SK-N-SH (cell line): ENCODE measurements at regions not wholly inside any gene's neighbourhood (a gene's known extent, or its start where the extent isn't known, plus 50 kb on each side); places are given as distances from the start of the nearest gene placed in this dataset.

Source experiments
- CTCF ChIA-PET: fragments of 300-600, 350-600 bp; formaldehyde crosslinking; extraction: SDS; loops from one replicate; lab custom pipeline; 2021; lab: Yijun Ruan, JAX
- POLR2A ChIA-PET: fragments of 350-600 bp; sonication (Branson Sonifier 250); formaldehyde crosslinking; extraction: SDS; loops from one replicate; lab custom pipeline; 2020; ENCODE audit warnings: antibody characterized with exemption, inconsistent platforms; lab: Yijun Ruan, JAX
- DNase-seq: peaks from one replicate; pipeline ENCODE4 v3.0.0; 2012
- H2AFZ ChIP-seq: fragments of 200-600 bp; sonication (generic); 2 replicates; pipeline ENCODE4 v1.8.1; 2016; ENCODE audit warnings: antibody characterized with exemption, mild to moderate bottlenecking, low read depth
- H3F3A ChIP-seq: fragments of 200-600 bp; sonication (generic); replicated peaks from 2 replicates; pipeline ENCODE3; 2016; ENCODE audit warnings: antibody characterized with exemption, mild to moderate bottlenecking; ENCODE audit not compliant: insufficient read depth
- H3K27ac ChIP-seq, 2 experiments: fragments of 200-500 bp in 1 of 2; fragments of 200-600 bp in 1 of 2; sonication (Bioruptor generic) in 1 of 2; sonication (generic), shearing (Covaris generic) in 1 of 2; 2 replicates each; pipeline versions ENCODE4 v1.5.1 to v1.6.1; 2014 to 2016; ENCODE audit warnings: low read depth in 2 of 2, inconsistent platforms in 1 of 2, low read length in 1 of 2, mild to moderate bottlenecking in 1 of 2, mixed read lengths in 1 of 2
- H3K27me3 ChIP-seq: fragments of 200-600 bp; sonication (generic), shearing (Covaris generic); 2 replicates; pipeline ENCODE4 v1.6.1; 2016; ENCODE audit warnings: mixed run types; ENCODE audit not compliant: insufficient read depth
- H3K36me3 ChIP-seq, 2 experiments: fragments of 200-500 bp in 1 of 2; fragments of 200-600 bp in 1 of 2; sonication (Bioruptor generic) in 1 of 2; sonication (generic) in 1 of 2; replicated peaks in 1 of 2; 2 replicates each; pipeline versions ENCODE3 to v1.5.1; 2014 to 2016; ENCODE audit warnings: low read length in 1 of 2, mild to moderate bottlenecking in 1 of 2; ENCODE audit not compliant: insufficient read depth in 2 of 2, control insufficient read depth in 1 of 2
- H3K4me1 ChIP-seq, 2 experiments: fragments of 200-500 bp in 1 of 2; fragments of 200-600 bp in 1 of 2; sonication (Bioruptor generic) in 1 of 2; sonication (generic), shearing (Covaris generic) in 1 of 2; 2 replicates each; pipeline versions ENCODE4 v1.5.1 to v1.6.1; 2014 to 2016; ENCODE audit warnings: low read depth in 1 of 2, low read length in 1 of 2, mixed run types in 1 of 2; ENCODE audit not compliant: insufficient read depth in 2 of 2, control insufficient read depth in 1 of 2
- H3K4me2 ChIP-seq: fragments of 200-600 bp; sonication (generic), shearing (Covaris generic); 2 replicates; pipeline ENCODE4 v1.6.1; 2017; ENCODE audit warnings: mixed run types
- H3K4me3 ChIP-seq, 2 experiments: fragments of 200-500 bp in 1 of 2; fragments of 200-600 bp in 1 of 2; sonication (Bioruptor generic) in 1 of 2; sonication (generic), shearing (Covaris generic) in 1 of 2; 2 replicates each; pipeline versions ENCODE4 v1.5.1 to v1.8.1; 2014 to 2016; ENCODE audit warnings: low read depth in 2 of 2, inconsistent platforms in 1 of 2, low read length in 1 of 2, mild to moderate bottlenecking in 1 of 2, mixed read lengths in 1 of 2, moderate library complexity in 1 of 2
- H3K79me2 ChIP-seq: fragments of 200-600 bp; sonication (generic); 2 replicates; pipeline ENCODE4 v1.8.1; 2017; ENCODE audit warnings: mild to moderate bottlenecking; ENCODE audit not compliant: insufficient read depth
- H3K9ac ChIP-seq: fragments of 200-600 bp; sonication (generic); 2 replicates; pipeline ENCODE4 v1.6.1; 2017; ENCODE audit warnings: mixed run types
- H3K9me2 ChIP-seq: fragments of 200-600 bp; sonication (generic); 2 replicates; pipeline ENCODE4 v1.6.1; 2017; ENCODE audit warnings: mixed run types
- H3K9me3 ChIP-seq: fragments of 200-600 bp; sonication (generic); 2 replicates; pipeline ENCODE4 v1.6.1; 2017; ENCODE audit warnings: mixed run types, mild to moderate bottlenecking, moderate library complexity
- H4K20me1 ChIP-seq: fragments of 200-600 bp; sonication (generic); 2 replicates; pipeline ENCODE4 v1.6.1; 2017; ENCODE audit warnings: mild to moderate bottlenecking, mixed run types; ENCODE audit not compliant: insufficient read depth
- CHD2 ChIP-seq: fragments of 150-350 bp; IDR thresholded peaks from 2 replicates; pipeline ENCODE4 v1.6.1; 2018; ENCODE audit warnings: low read length; ENCODE audit not compliant: partially characterized antibody
- ELF1 ChIP-seq: IDR thresholded peaks from 2 replicates; pipeline ENCODE4 v1.4.0; 2012
- FOXJ3 ChIP-seq: sonication (generic); formaldehyde crosslinking; IDR thresholded peaks from 2 replicates; pipeline ENCODE4 v1.5.1; 2020; ENCODE audit warnings: mild to moderate bottlenecking, missing genetic modification reagents
- GABPA ChIP-seq: IDR thresholded peaks from 2 replicates; pipeline ENCODE4 v1.4.0; 2012; ENCODE audit warnings: low read depth, mild to moderate bottlenecking
- GATA2 ChIP-seq: sonication (generic); formaldehyde crosslinking; IDR thresholded peaks from 2 replicates; pipeline ENCODE4 v1.5.0; 2020; ENCODE audit warnings: mild to moderate bottlenecking, missing genetic modification reagents
- JUND ChIP-seq: IDR thresholded peaks from 2 replicates; pipeline ENCODE4 v1.4.0; 2012
- MXI1 ChIP-seq: IDR thresholded peaks from 2 replicates; pipeline ENCODE4 v1.6.1; 2012; ENCODE audit warnings: mild to moderate bottlenecking, low read depth, low read length, improper control_type of control experiment
- NFIC ChIP-seq: IDR thresholded peaks from 2 replicates; pipeline ENCODE4 v1.4.0; 2012; ENCODE audit warnings: borderline replicate concordance
- POLR2AphosphoS5 ChIP-seq: IDR thresholded peaks from 2 replicates; pipeline ENCODE4 v1.6.1; 2012; ENCODE audit warnings: low read depth, low read length
- RAD21 ChIP-seq: IDR thresholded peaks from 2 replicates; pipeline ENCODE4 v1.6.1; 2012; ENCODE audit warnings: mild to moderate bottlenecking, low read length
- RFX5 ChIP-seq: IDR thresholded peaks from 2 replicates; pipeline ENCODE4 v1.6.1; 2012; ENCODE audit warnings: mild to moderate bottlenecking, improper control_type of control experiment, low read length
- SMC3 ChIP-seq: IDR thresholded peaks from 2 replicates; pipeline ENCODE4 v1.6.1; 2012; ENCODE audit warnings: low read depth, low read length, improper control_type of control experiment
- TAF1 ChIP-seq: IDR thresholded peaks from 2 replicates; pipeline ENCODE4 v1.6.1; 2012; ENCODE audit warnings: low read depth, mild to moderate bottlenecking, low read length, moderate library complexity, borderline replicate concordance
- TCF12 ChIP-seq: IDR thresholded peaks from 2 replicates; pipeline ENCODE4 v1.4.0; 2012
- YY1 ChIP-seq: IDR thresholded peaks from 2 replicates; pipeline ENCODE4 v1.4.0; 2012; ENCODE audit warnings: low read depth, mild to moderate bottlenecking
- WGBS: methylation state at CpG from one replicate; pipeline ENCODE4 v1.1.6; 2017; ENCODE audit warnings: low lambda C conversion rate; 5-methylcytosine and 5-hydroxymethylcytosine counted together
- TF ChIP-seq, protein P1 (sequence below): IDR thresholded peaks from 2 replicates; pipeline ENCODE4 v1.6.1; 2012; ENCODE audit warnings: mild to moderate bottlenecking, low read depth, low read length, moderate library complexity
- TF ChIP-seq, protein P2 (sequence below): fragments of 150-350 bp; IDR thresholded peaks from 2 replicates; pipeline ENCODE4 v1.6.1; 2016; ENCODE audit warnings: mild to moderate bottlenecking, low read depth, low read length
- TF ChIP-seq, protein P3 (sequence below): IDR thresholded peaks from 2 replicates; pipeline ENCODE4 v1.4.0; 2012; ENCODE audit warnings: low read depth
- TF ChIP-seq, protein P4 (sequence below): fragments of 200-600 bp; sonication (generic); IDR thresholded peaks from 2 replicates; pipeline ENCODE4 v1.6.1; 2017; ENCODE audit warnings: antibody characterized with exemption, mild to moderate bottlenecking, moderate library complexity
- TF ChIP-seq, protein P5 (sequence below): IDR thresholded peaks from 2 replicates; pipeline ENCODE4; 2012
- TF ChIP-seq, protein P6 (sequence below): IDR thresholded peaks from 2 replicates; pipeline ENCODE4 v1.4.0; 2012; ENCODE audit warnings: low read depth, borderline replicate concordance
- TF ChIP-seq, protein P7 (sequence below): IDR thresholded peaks from 2 replicates; pipeline ENCODE4 v1.4.0; 2012; ENCODE audit warnings: low read depth, borderline replicate concordance

DNA sequence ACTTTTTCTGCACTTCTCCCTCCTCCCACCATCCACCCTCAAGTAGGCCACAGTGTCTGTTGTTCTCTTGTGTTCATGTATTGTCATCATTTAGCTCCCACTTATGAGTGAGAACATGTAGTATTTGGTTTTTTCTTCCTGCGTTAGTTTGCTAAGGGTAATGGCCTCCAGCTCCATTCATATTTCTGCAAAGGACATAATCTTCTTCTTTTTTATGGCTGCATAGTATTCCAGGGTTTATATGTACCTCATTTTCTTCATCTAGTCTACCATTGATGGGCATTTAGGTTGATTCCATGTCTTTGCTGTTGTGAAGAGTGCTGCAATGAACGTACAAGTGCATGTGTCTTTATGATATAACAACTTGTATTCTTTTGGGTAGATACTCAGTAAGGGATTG lies 230.4 kb downstream of the ARL4A start (continued):
- TF ChIP-seq, protein P1, sequence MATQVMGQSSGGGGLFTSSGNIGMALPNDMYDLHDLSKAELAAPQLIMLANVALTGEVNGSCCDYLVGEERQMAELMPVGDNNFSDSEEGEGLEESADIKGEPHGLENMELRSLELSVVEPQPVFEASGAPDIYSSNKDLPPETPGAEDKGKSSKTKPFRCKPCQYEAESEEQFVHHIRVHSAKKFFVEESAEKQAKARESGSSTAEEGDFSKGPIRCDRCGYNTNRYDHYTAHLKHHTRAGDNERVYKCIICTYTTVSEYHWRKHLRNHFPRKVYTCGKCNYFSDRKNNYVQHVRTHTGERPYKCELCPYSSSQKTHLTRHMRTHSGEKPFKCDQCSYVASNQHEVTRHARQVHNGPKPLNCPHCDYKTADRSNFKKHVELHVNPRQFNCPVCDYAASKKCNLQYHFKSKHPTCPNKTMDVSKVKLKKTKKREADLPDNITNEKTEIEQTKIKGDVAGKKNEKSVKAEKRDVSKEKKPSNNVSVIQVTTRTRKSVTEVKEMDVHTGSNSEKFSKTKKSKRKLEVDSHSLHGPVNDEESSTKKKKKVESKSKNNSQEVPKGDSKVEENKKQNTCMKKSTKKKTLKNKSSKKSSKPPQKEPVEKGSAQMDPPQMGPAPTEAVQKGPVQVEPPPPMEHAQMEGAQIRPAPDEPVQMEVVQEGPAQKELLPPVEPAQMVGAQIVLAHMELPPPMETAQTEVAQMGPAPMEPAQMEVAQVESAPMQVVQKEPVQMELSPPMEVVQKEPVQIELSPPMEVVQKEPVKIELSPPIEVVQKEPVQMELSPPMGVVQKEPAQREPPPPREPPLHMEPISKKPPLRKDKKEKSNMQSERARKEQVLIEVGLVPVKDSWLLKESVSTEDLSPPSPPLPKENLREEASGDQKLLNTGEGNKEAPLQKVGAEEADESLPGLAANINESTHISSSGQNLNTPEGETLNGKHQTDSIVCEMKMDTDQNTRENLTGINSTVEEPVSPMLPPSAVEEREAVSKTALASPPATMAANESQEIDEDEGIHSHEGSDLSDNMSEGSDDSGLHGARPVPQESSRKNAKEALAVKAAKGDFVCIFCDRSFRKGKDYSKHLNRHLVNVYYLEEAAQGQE: no peak
- TF ChIP-seq RFX5: no peak
- TF ChIP-seq MXI1: no peak
- TF ChIP-seq GATA2 (CRISPR knock-in tag): no peak
- TF ChIP-seq, protein P2, sequence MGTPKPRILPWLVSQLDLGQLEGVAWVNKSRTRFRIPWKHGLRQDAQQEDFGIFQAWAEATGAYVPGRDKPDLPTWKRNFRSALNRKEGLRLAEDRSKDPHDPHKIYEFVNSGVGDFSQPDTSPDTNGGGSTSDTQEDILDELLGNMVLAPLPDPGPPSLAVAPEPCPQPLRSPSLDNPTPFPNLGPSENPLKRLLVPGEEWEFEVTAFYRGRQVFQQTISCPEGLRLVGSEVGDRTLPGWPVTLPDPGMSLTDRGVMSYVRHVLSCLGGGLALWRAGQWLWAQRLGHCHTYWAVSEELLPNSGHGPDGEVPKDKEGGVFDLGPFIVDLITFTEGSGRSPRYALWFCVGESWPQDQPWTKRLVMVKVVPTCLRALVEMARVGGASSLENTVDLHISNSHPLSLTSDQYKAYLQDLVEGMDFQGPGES: no peak
- no peak for TF ChIP-seq GABPA
- TF ChIP-seq FOXJ3 (CRISPR knock-in tag): no peak
- no peak for TF ChIP-seq TCF12
- TF ChIP-seq, all 33 proteins: peak for 0

DNA sequence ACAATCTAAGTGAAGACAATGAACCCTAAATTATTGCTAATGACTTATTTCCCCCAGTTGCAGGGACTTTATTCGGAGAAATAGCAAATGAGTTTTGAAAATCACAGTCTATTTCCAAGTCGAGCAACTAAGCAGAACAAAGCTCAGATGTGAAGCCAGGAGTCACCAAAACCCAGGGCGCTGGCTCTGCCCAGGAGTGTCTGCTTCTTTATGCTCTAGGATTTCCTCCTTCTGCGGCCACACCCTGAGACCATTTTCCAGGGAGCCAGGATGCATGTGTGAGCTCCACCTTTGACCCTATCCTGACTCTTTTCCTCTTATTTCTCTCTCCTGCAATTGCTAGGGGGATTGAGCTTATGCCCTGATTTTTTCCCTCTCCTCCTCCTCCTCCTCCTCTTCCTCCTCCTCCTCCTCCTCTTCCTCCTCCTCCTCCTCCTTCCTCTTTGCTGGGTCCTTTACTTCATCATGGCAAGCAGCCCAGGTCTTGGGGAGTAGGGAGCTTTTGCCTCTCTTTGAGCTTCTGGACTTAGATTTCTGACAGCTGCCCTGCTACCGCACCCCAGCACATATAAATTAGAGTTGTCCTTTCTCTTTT lies 234.4 kb downstream of the ARL4A start:
- POLR2A ChIA-PET: no interaction called here
- H3K9ac ChIP-seq: no peak overlapping the region
- no peak overlapping the region for H3K27ac ChIP-seq
- H3K9me2 ChIP-seq: no peaks in the 10 kb centered on the region
- CTCF ChIA-PET: interaction anchor here (0.6 kb wide), 1 partner anchor 42 kb away, joined by 3 read pairs; no protein-coding TSS in a partner anchor
- no peaks in the 10 kb centered on the region for H3K9me3 ChIP-seq
- peaks cover 13% of the 10 kb centered on the region for H3K27me3 ChIP-seq
- no peak overlapping the region for H2AFZ ChIP-seq
- H3K4me3 ChIP-seq: no peak overlapping the region
- WGBS: 12% methylated on average over 5 of the region's 5 CpGs
- no peaks in the 10 kb centered on the region for H4K20me1 ChIP-seq
- no peaks in the 10 kb centered on the region for H3K4me1 ChIP-seq
- H3K79me2 ChIP-seq: no peaks in the 10 kb centered on the region
- H3K36me3 ChIP-seq: no peaks in the 10 kb centered on the region
- DNase-seq: no peak
- no peak overlapping the region for H3K4me2 ChIP-seq
- H3F3A ChIP-seq: no peaks in the 10 kb centered on the region
- TF ChIP-seq POLR2AphosphoS5 (no peak), GATA2 (CRISPR knock-in tag) (no peak), GABPA (no peak), CHD2 (no peak), SMC3 (no peak), YY1 (no peak), ELF1 (no peak), NFIC (no peak), RAD21 (no peak), JUND (no peak), RFX5 (no peak), TAF1 (no peak)
- TF ChIP-seq, protein P3, sequence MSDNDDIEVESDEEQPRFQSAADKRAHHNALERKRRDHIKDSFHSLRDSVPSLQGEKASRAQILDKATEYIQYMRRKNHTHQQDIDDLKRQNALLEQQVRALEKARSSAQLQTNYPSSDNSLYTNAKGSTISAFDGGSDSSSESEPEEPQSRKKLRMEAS: no peak
- TF ChIP-seq, protein P4, sequence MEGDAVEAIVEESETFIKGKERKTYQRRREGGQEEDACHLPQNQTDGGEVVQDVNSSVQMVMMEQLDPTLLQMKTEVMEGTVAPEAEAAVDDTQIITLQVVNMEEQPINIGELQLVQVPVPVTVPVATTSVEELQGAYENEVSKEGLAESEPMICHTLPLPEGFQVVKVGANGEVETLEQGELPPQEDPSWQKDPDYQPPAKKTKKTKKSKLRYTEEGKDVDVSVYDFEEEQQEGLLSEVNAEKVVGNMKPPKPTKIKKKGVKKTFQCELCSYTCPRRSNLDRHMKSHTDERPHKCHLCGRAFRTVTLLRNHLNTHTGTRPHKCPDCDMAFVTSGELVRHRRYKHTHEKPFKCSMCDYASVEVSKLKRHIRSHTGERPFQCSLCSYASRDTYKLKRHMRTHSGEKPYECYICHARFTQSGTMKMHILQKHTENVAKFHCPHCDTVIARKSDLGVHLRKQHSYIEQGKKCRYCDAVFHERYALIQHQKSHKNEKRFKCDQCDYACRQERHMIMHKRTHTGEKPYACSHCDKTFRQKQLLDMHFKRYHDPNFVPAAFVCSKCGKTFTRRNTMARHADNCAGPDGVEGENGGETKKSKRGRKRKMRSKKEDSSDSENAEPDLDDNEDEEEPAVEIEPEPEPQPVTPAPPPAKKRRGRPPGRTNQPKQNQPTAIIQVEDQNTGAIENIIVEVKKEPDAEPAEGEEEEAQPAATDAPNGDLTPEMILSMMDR: no peak
- TF ChIP-seq, protein P5, sequence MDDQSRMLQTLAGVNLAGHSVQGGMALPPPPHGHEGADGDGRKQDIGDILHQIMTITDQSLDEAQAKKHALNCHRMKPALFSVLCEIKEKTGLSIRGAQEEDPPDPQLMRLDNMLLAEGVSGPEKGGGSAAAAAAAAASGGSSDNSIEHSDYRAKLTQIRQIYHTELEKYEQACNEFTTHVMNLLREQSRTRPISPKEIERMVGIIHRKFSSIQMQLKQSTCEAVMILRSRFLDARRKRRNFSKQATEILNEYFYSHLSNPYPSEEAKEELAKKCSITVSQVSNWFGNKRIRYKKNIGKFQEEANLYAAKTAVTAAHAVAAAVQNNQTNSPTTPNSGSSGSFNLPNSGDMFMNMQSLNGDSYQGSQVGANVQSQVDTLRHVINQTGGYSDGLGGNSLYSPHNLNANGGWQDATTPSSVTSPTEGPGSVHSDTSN: no peak
- TF ChIP-seq, protein P6, sequence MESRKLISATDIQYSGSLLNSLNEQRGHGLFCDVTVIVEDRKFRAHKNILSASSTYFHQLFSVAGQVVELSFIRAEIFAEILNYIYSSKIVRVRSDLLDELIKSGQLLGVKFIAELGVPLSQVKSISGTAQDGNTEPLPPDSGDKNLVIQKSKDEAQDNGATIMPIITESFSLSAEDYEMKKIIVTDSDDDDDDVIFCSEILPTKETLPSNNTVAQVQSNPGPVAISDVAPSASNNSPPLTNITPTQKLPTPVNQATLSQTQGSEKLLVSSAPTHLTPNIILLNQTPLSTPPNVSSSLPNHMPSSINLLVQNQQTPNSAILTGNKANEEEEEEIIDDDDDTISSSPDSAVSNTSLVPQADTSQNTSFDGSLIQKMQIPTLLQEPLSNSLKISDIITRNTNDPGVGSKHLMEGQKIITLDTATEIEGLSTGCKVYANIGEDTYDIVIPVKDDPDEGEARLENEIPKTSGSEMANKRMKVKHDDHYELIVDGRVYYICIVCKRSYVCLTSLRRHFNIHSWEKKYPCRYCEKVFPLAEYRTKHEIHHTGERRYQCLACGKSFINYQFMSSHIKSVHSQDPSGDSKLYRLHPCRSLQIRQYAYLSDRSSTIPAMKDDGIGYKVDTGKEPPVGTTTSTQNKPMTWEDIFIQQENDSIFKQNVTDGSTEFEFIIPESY: no peak
- TF ChIP-seq, protein P7, sequence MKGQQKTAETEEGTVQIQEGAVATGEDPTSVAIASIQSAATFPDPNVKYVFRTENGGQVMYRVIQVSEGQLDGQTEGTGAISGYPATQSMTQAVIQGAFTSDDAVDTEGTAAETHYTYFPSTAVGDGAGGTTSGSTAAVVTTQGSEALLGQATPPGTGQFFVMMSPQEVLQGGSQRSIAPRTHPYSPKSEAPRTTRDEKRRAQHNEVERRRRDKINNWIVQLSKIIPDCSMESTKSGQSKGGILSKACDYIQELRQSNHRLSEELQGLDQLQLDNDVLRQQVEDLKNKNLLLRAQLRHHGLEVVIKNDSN: no peak
